ACC112 (cell line): ENCODE measurements at regions not wholly inside any gene's neighbourhood (a gene's known extent, or its start where the extent isn't known, plus 50 kb on each side); places are given as distances from the start of the nearest gene placed in this dataset.

Experiments
- H2AFZ ChIP-seq: fragments of 200-600 bp; sonication (generic); one replicate; pipeline ENCODE4 v1.6.0; 2017; ENCODE audit warnings: antibody characterized with exemption, low read length; ENCODE audit not compliant: unreplicated experiment
- H3K27ac ChIP-seq: fragments of 200-600 bp; sonication (generic); 2 replicates; pipeline ENCODE4 v1.5.1; 2014; ENCODE audit warnings: low read depth, mild to moderate bottlenecking, antibody characterized with exemption, low read length, moderate library complexity
- H3K27me3 ChIP-seq: fragments of 200-600 bp; sonication (generic); 2 replicates; pipeline ENCODE4 v1.6.1; 2014; ENCODE audit warnings: mild to moderate bottlenecking, antibody characterized with exemption, low read length, moderate library complexity, mixed read lengths; ENCODE audit not compliant: insufficient read depth
- H3K36me3 ChIP-seq: fragments of 200-600 bp; sonication (generic); 2 replicates; pipeline ENCODE4 v1.6.1; 2016; ENCODE audit warnings: mild to moderate bottlenecking, antibody characterized with exemption, low read length, moderate library complexity, mixed read lengths; ENCODE audit not compliant: insufficient read depth
- H3K4me1 ChIP-seq: fragments of 200-600 bp; sonication (generic); one replicate; pipeline ENCODE4 v1.6.1; 2016; ENCODE audit warnings: low read length, mixed read lengths; ENCODE audit not compliant: insufficient read depth, unreplicated experiment, control insufficient read depth
- H3K4me3 ChIP-seq: fragments of 200-600 bp; sonication (generic); 2 replicates; pipeline ENCODE4 v1.5.1; 2014; ENCODE audit warnings: mild to moderate bottlenecking, low read depth, low read length
- H3K79me2 ChIP-seq: fragments of 200-600 bp; sonication (generic); one replicate; pipeline ENCODE4 v1.6.0; 2016; ENCODE audit warnings: low read length; ENCODE audit not compliant: control insufficient read depth, unreplicated experiment, insufficient read depth

DNA sequence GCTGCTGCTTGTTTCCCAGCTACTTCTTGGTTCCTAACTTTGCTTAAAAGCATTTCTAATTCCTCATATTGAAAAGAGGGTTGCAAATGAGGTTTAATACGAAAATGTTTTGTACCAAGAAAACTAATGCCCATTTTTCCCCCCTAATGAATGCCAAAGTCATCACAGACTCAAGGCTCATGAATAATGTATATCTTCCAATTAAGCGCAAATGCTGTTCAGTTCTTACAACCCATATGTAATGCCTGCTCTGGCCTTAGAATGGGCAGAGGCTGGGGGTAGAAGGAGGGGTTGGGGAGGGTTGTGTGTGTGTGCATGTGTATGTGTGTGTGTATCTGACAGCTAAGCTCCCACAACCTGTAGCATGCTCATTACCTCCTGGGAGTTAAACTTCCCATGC, 901.7 kb downstream of the KCNMA1 start:
- Histone ChIP-seq H3K27me3 (0 out of 2 replicates have a peak, but pooled peaks cover 3% of the 10 kb centered on the region), H3K27ac (no peak overlapping the region), H2AFZ (no peak overlapping the region), H3K4me3 (no peak overlapping the region), H3K79me2 (no peaks in the 10 kb centered on the region), H3K4me1 (no peaks in the 10 kb centered on the region), H3K36me3 (no peaks in the 10 kb centered on the region)

DNA sequence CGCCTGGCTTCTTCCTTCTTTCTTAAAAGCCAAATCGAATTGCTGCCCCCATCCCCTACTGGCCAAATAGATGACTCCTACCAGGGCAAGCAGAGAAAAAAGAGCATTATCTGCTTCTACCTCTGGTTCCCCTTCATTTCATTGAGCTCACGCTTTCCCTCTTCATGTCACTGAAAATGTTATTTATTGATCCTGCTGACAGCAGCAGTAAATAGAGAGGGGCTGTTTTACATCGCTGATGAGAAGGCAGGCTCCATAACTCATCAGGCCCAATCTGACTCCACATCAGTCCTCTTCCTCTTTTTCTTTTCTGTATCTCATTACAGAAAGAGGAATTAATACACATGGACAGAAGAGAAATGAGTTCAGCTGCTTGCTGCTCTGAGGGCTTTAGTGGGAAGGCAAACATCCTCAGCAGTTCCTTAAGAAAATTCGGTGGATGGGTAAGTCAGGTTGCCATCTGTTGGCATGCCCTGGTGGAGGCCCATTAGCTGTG, 904.1 kb downstream of the KCNMA1 start:
- Histone ChIP-seq H3K79me2 (no peaks in the 10 kb centered on the region), H3K27ac (no peak overlapping the region), H3K36me3 (no peaks in the 10 kb centered on the region), H3K4me3 (no peak overlapping the region), H2AFZ (no peak overlapping the region), H3K27me3 (peaks cover 12% of the 10 kb centered on the region; the same call in 1 of the 2 replicates), H3K4me1 (no peaks in the 10 kb centered on the region)

DNA sequence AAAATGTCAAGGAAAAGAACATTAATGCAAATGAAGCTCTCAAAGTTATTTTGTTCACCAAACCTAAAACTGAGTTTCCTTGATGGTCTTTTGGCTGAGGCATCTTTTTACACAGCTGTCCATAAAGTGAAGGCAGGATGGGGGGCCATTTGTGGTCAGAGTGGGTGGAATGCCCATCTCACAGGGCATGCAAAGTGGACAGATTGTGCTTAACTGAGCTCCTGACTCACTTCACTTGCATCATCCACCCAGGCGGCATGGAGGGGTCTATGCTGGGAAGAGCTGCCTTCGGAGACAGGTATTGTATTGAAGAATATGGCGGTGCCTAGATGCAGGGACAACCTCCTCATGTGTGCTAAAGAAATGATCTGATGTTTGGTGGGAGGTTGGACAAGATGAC, 905.3 kb downstream of the KCNMA1 start:
- H3K79me2 ChIP-seq = no peaks in the 10 kb centered on the region
- H3K36me3 ChIP-seq = no peaks in the 10 kb centered on the region
- H3K27ac ChIP-seq = no peak overlapping the region
- no peak overlapping the region for H3K4me3 ChIP-seq
- H3K4me1 ChIP-seq = no peaks in the 10 kb centered on the region
- H3K27me3 ChIP-seq = peaks cover 12% of the 10 kb centered on the region; the same call in 1 of the 2 replicates
- no peak overlapping the region for H2AFZ ChIP-seq

DNA sequence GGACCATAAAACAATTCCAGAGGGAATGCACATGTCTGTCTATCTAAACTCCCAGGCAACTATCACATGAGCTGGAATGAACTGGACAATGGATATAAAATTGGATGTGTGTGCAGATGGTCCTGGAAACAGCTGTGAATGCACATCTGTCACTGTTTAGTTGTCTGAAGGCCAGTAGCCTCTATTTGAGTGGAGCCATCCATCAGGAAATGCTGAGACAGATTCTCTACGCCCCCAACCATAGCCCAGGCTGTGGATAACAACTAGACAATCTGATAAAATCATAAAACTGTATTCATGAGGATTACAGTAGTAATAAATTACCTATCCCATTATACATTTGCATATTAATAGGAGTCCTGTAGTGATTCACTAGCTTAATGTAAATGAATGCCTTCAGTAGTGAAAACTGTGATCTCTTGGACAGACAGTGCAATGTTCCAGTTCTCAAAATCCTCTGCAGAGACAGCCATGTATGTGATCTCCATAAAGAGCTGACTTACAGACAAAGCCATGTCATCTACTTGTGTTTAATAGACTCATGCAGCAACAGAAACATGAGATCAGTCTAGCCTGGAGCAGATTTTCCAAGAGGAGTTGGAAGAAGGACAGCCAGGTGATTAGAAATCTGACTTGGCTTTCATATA, 907.6 kb downstream of the KCNMA1 start:
- no peaks in the 10 kb centered on the region for H3K4me1 ChIP-seq

DNA sequence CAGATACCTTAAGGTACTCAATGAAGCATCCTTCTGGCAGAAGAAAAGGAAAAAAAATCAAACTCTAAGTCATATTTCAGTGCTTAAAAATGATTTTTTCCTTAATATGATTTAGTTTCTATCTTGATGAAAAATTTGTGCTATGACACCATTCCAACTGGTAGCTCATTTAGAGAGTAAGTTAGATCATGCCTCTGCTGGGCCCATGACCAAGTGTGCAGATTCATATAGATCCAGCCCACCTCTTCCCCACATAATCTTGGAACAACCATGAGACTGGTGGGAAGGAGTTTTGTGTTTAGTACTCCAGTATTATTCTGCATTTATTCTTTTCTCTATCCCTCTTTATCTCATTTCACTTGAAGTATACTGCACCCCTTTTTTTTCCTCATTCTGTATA, 908.3 kb downstream of the KCNMA1 start:
- Histone ChIP-seq H3K79me2 (no peaks in the 10 kb centered on the region), H3K27me3 (peaks cover 12% of the 10 kb centered on the region; the same call in 1 of the 2 replicates), H3K4me3 (no peak overlapping the region), H3K27ac (no peak overlapping the region), H3K4me1 (no peaks in the 10 kb centered on the region), H2AFZ (no peak overlapping the region), H3K36me3 (no peaks in the 10 kb centered on the region)

More for the DNA sequence above, 907.6 kb downstream of the KCNMA1 start:
- Histone ChIP-seq H3K27me3 (peaks cover 12% of the 10 kb centered on the region; the same call in 1 of the 2 replicates), H3K36me3 (no peaks in the 10 kb centered on the region), H3K79me2 (no peaks in the 10 kb centered on the region), H3K27ac (no peak overlapping the region), H3K4me3 (no peak overlapping the region), H2AFZ (no peak overlapping the region)

DNA sequence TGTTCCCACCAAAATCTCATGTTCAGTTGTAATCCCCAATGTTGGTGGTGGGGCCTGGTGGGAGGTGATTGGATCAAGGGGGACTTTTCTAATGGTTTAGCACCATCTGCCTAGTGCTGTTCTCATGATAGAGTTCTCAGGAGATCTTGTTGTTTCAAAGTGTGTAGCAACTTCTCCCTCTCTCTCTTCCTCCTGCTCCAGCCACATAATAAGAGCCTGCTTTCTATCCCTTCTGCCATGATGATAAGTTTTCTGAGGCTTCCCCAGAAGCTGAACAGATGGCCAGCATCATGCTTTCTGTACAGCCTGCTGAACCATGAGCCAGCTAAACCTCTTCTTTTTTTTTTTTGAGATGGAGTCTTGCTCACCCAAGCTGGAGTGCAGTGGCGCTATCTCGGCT, 910.6 kb downstream of the KCNMA1 start:
- no peak overlapping the region for H2AFZ ChIP-seq
- H3K27ac ChIP-seq = no peak overlapping the region
- H3K4me3 ChIP-seq = no peak overlapping the region
- peaks cover 6% of the 10 kb centered on the region for H3K4me1 ChIP-seq
- peaks cover 12% of the 10 kb centered on the region; the same call in 1 of the 2 replicates for H3K27me3 ChIP-seq
- H3K36me3 ChIP-seq = no peaks in the 10 kb centered on the region
- no peaks in the 10 kb centered on the region for H3K79me2 ChIP-seq

DNA sequence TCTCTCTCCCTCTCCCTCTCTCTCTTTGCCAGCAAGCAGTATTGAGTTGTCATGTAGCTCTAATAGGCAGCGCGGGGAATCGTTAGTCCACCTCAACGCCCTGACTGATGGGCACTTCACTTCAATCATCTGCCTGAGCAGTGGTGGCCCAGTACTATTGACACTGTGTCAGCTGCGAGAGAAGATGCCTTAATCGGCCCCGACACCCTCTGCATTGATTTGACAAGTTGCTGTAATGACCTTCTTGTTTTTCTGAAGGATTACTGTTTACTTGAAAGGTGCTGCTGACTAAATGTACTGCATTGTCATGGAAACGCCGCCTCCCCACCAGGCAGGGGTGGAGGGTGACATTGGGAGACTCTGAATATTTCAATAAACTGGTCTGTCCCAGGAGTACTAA, 913.8 kb downstream of the KCNMA1 start:
- Histone ChIP-seq H3K27me3 (no peaks in the 10 kb centered on the region), H3K27ac (no peak overlapping the region), H3K4me1 (peaks cover 16% of the 10 kb centered on the region), H3K36me3 (no peaks in the 10 kb centered on the region), H2AFZ (no peak overlapping the region), H3K4me3 (no peak overlapping the region), H3K79me2 (no peaks in the 10 kb centered on the region)

DNA sequence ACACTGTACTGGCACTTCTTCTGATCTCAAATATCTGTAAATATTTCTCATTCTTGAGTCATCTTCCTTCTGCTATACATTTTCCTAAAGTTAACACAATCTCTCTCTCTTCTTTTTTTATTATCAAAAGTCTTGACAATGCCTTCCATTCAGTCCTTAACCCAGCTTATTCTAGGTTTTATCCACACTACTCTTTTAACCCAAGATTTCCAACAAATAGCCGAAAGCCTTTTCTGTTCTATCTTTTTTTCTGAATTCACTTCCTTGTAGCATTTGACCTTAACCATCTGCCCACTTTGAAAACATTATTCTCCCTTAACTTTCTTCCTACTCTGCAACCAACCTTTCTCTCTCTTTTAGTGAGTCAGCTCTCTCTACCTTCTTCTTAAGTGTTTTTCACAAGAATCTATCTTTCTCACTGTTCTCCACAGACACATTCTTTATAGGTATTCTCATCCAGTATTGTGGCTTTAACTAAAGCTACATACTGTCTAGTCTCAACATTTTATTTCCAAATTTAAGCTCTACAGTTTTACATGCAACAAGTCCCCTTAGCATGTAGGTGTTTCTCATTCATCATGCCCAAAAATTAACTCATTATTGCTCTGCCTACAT, 915.6 kb downstream of the KCNMA1 start:
- no peaks in the 10 kb centered on the region for H3K27me3 ChIP-seq
- no peak overlapping the region for H2AFZ ChIP-seq
- H3K79me2 ChIP-seq = no peaks in the 10 kb centered on the region
- H3K4me3 ChIP-seq = no peak overlapping the region
- H3K36me3 ChIP-seq = no peaks in the 10 kb centered on the region
- no peak overlapping the region for H3K27ac ChIP-seq
- peaks cover 34% of the 10 kb centered on the region for H3K4me1 ChIP-seq

DNA sequence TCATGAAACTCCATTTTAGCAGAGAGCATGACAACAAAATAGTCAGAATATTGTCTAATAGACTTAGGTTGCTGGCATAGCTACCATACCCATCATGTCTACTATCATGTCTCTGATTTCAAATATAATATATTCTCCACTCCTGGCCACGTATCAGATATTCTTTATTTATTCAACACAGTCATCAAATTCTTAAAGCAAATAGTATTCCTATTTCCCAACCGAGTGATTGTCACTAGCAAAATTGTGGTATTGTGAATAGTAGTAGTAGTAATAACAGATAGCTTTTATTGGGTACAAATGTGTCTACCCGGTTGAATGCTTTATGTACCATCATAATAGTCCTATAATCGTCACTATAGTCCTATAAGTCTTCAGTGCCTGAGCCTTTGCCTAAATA, 918.6 kb downstream of the KCNMA1 start:
- peaks cover 44% of the 10 kb centered on the region for H3K4me1 ChIP-seq

DNA sequence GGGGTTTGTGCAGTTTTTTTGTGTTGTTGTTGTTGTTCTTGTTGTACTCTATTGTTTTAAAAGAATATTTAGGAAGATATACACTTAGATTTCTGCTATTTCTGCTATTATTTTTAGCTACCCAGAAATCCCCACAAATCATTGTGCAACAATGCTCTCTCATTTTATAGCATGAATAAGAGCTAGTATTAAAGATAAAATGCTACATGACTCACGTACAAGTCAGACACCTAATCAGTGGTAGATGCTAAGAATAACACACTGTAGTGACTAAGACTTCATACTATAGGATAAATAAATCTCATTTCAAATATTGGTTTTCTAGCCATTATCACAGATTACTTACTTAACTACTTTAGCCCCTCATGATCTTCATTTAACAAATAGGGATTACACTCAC, 920.5 kb downstream of the KCNMA1 start:
- Histone ChIP-seq H3K4me3 (0 out of 2 replicates have a peak overlapping the region, but pooled peaks have one; percentile 5), H3K4me1 (peaks cover 39% of the 10 kb centered on the region), H2AFZ (peak overlapping the region; percentile 13), H3K79me2 (no peaks in the 10 kb centered on the region), H3K36me3 (no peaks in the 10 kb centered on the region), H3K27ac (peak overlapping the region; percentile 61), H3K27me3 (no peaks in the 10 kb centered on the region)

More for the DNA sequence above, 918.6 kb downstream of the KCNMA1 start:
- H3K36me3 ChIP-seq = no peaks in the 10 kb centered on the region
- no peaks in the 10 kb centered on the region for H3K79me2 ChIP-seq
- no peaks in the 10 kb centered on the region for H3K27me3 ChIP-seq
- no peak overlapping the region for H3K4me3 ChIP-seq
- no peak overlapping the region for H2AFZ ChIP-seq
- no peak overlapping the region for H3K27ac ChIP-seq
